Large intestine (tissue), 3 donors: ENCODE measurements at regions not wholly inside any gene's neighbourhood (a gene's known extent, or its start where the extent isn't known, plus 50 kb on each side); places are given as distances from the start of the nearest gene placed in this dataset.

Source experiments
- DNase-seq, 2 donors: peaks; one replicate each; pipeline versions ENCODE4 v3.0.0 to v3.0.0-alpha.2; 2013
- H3K27ac ChIP-seq: one replicate; pipeline ENCODE4 v1.5.1; 2013; ENCODE audit warnings: low read length
- H3K27me3 ChIP-seq: 2 replicates; pipeline ENCODE4 v1.6.1; 2013; ENCODE audit warnings: low read length; ENCODE audit not compliant: control insufficient read depth, insufficient read depth
- H3K36me3 ChIP-seq: 2 replicates; pipeline ENCODE4 v1.6.1; 2013; ENCODE audit warnings: low read length; ENCODE audit not compliant: control insufficient read depth, insufficient read depth
- H3K4me1 ChIP-seq: one replicate; pipeline ENCODE4 v1.6.1; 2013; ENCODE audit warnings: low read length; ENCODE audit not compliant: control insufficient read depth, insufficient read depth
- H3K4me3 ChIP-seq: one replicate; pipeline ENCODE4 v1.5.1; 2013; ENCODE audit warnings: low read length
- H3K9me3 ChIP-seq: one replicate; pipeline ENCODE4 v1.6.1; 2013; ENCODE audit warnings: mild to moderate bottlenecking, low read depth, low read length, moderate library complexity; ENCODE audit not compliant: control insufficient read depth
- WGBS: methylation state at CpG from one replicate; pipeline ENCODE4 v1.1.5; 2013; ENCODE audit warnings: low lambda C conversion rate; ENCODE audit not compliant: insufficient coverage; 5-methylcytosine and 5-hydroxymethylcytosine counted together

DNA sequence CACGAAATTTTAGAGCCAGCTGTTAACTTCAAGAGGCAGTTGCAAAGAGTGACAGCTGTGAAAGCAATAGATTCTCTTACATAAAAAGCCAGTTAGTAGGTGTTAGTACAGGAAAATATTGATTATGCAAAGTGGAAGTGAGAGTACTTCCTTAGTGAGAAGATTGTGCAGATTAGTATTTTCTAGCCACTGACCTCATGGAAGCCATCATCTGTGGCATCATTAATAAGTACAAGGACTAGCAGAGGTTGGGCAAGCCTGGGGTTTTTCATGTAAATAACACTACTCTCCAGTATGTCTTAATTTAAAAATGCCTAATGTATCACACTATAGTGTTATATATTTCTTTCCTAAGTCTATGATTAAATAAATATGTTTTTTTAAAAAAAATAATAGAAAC is 166.2 kb upstream of the DTNA start:
- H3K4me1 ChIP-seq = no peaks in the 10 kb centered on the region
- no peaks in the 10 kb centered on the region for H3K36me3 ChIP-seq
- no peak overlapping the region for H3K4me3 ChIP-seq
- no peak for DNase-seq
- no peaks in the 10 kb centered on the region for H3K9me3 ChIP-seq
- WGBS = no CpG with 5 or more reads among the region's 1 CpG
- H3K27ac ChIP-seq = no peak overlapping the region
- no peaks in the 10 kb centered on the region for H3K27me3 ChIP-seq

DNA sequence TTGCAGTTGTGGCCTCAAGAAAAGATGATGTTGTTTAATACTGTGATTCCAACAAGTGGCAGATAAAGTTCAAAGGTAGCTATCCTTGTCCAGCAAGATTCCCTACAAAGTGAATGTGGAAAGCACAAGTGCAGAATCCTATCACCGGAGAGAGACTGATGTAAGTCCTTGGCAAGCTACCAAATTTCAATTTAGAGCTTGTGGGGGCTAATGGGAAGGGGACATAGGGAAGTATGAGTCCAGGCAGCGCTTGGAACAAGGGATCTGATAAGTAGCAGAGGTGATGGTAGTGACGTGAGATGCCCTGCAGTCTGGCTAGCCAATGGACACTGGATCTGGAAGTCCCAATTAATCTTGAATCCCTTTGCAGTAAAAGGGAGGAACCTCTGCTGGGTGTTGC is 165.2 kb upstream of the DTNA start:
- DNase-seq = no peak
- Histone ChIP-seq H3K4me1 (no peaks in the 10 kb centered on the region), H3K27ac (no peak overlapping the region), H3K27me3 (no peaks in the 10 kb centered on the region), H3K36me3 (no peaks in the 10 kb centered on the region), H3K4me3 (no peak overlapping the region), H3K9me3 (no peaks in the 10 kb centered on the region)
- WGBS = no CpG with 5 or more reads among the region's 3 CpGs

DNA sequence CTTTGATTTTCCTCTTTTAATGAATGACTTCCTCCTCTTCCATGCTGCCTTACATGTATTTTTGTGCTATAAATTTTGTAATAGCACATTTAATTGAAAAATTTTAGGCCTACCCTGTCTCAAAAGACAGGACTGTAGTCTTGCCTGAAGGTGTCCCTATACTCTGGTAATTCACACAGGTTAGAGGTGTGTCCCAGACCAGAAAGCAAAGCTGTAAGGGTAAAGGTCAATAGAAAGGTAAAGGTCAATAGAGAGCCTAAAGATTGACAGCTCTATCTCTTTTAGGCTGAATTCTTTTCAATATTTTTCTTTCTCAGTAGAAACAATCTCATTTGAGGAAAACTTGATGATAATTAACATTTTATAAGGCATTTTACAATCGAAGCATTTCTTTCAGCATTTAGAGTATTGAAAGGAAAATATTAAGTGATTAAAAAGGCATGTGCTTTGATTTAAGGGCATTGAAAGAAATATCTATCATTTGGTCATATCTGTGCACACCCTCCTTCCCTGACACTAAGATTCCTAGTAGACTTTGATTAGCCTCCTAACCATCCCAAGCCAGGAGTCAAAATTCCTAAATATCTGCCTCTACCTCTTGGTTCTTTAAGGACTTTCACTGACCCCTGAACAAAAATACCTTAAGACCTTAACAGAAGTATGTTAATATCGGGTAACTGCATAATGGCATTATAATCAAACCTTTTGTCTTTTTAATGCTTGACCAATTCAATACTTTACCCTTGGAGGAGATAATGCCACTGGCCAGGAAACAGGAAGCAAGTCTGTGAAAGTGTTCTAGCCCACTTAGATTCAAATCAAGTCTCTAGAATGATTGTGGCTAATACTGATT is 161.8 kb upstream of the DTNA start:
- H3K36me3 ChIP-seq = no peaks in the 10 kb centered on the region
- H3K27me3 ChIP-seq = no peaks in the 10 kb centered on the region
- WGBS = no CpG with 5 or more reads among the region's 2 CpGs
- no peak overlapping the region for H3K4me3 ChIP-seq
- H3K9me3 ChIP-seq = no peaks in the 10 kb centered on the region
- H3K4me1 ChIP-seq = no peaks in the 10 kb centered on the region
- no peak overlapping the region for H3K27ac ChIP-seq
- no peak for DNase-seq

DNA sequence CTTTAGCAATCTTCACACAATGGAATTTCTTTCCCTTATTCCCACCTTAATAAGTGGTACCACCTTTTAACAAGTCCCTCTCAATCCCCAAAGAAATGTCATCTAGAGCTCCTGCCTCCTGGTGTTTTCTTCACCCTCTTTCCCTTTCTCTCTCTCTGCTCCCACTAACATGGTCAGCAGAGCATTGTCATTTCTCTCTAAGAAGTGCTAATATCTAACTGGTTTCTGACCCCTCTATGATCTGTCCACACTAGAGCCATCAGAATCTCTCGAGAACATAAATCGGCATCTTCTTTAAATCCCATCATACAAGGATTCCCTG is 161.2 kb upstream of the DTNA start:
- WGBS = 90% methylated on average over 2 of the region's 2 CpGs
- no peaks in the 10 kb centered on the region for H3K27me3 ChIP-seq
- H3K4me1 ChIP-seq = no peaks in the 10 kb centered on the region
- no peak overlapping the region for H3K4me3 ChIP-seq
- H3K36me3 ChIP-seq = no peaks in the 10 kb centered on the region
- H3K27ac ChIP-seq = no peak overlapping the region
- H3K9me3 ChIP-seq = no peaks in the 10 kb centered on the region
- DNase-seq = no peak

- H3K9me3 ChIP-seq = no peaks in the 10 kb centered on the region
- no peaks in the 10 kb centered on the region for H3K27me3 ChIP-seq
- no peak for DNase-seq
- H3K36me3 ChIP-seq = no peaks in the 10 kb centered on the region
- no peaks in the 10 kb centered on the region for H3K4me1 ChIP-seq
- H3K27ac ChIP-seq = no peak overlapping the region
- H3K4me3 ChIP-seq = no peak overlapping the region
These were observed 160.7 kb upstream of the DTNA start for GRCh38 chr18:34549367-34549766.

- 100% methylated on average over 3 of the region's 4 CpGs for WGBS
- no peak for DNase-seq
- Histone ChIP-seq H3K27me3 (no peaks in the 10 kb centered on the region), H3K9me3 (no peaks in the 10 kb centered on the region), H3K27ac (no peak overlapping the region), H3K36me3 (no peaks in the 10 kb centered on the region), H3K4me1 (no peaks in the 10 kb centered on the region), H3K4me3 (no peak overlapping the region)
These were observed 159.9 kb upstream of the DTNA start for GRCh38 chr18:34550156-34550555.

DNA sequence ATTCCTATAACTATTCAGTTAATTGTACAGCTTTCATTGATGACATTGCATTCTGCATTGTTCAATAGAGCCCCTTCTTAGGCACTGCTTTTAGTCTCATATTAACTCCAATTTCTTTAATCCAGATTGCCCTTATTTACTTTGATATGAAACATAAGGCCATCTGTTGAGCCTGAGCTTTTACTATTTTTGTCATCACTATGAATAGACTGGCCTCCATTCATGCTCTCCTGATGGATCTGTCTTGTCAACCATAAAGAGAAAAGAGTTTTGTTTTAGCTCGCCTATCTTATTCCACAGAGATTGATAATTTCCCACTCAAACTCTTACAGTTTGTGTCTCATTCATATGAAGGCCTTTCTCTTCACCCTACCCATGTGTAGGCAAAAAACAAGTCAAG is 159.2 kb upstream of the DTNA start:
- no peaks in the 10 kb centered on the region for H3K9me3 ChIP-seq
- no peak for DNase-seq
- H3K4me3 ChIP-seq = no peak overlapping the region
- H3K4me1 ChIP-seq = no peaks in the 10 kb centered on the region
- H3K27me3 ChIP-seq = no peaks in the 10 kb centered on the region
- H3K36me3 ChIP-seq = no peaks in the 10 kb centered on the region
- no peak overlapping the region for H3K27ac ChIP-seq
- no CpG with 5 or more reads among the region's 1 CpG for WGBS

DNA sequence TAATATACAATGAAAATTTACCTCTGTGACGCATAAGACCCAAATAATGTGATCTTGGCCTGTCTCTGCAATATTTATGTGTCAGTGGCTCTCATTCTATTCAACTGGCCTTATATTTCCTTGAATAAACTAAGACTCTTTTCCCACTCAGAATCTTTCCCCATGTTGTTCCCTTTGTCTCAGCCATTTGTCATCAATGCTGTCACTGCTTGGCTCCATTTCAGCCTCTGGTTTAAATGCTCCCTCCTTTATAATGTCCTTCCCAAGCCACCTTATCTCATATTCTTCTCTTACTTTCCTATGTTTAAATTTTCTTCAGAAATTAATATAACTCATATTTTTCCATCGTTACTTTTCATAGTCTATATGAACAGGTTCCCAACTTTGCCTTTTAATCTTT is 158.3 kb upstream of the DTNA start:
- Histone ChIP-seq H3K9me3 (no peaks in the 10 kb centered on the region), H3K27me3 (no peaks in the 10 kb centered on the region), H3K4me1 (no peaks in the 10 kb centered on the region), H3K27ac (no peak overlapping the region), H3K4me3 (no peak overlapping the region), H3K36me3 (no peaks in the 10 kb centered on the region)
- 94% methylated on average over 1 of the region's 2 CpGs for WGBS
- DNase-seq = no peak

- Histone ChIP-seq H3K27me3 (no peaks in the 10 kb centered on the region), H3K36me3 (no peaks in the 10 kb centered on the region), H3K27ac (no peak overlapping the region), H3K4me3 (no peak overlapping the region), H3K9me3 (no peaks in the 10 kb centered on the region), H3K4me1 (no peaks in the 10 kb centered on the region)
- DNase-seq = no peak
- 100% methylated on average over 1 of the region's 6 CpGs for WGBS
These were observed 147.7 kb upstream of the DTNA start for GRCh38 chr18:34562252-34562870.

DNA sequence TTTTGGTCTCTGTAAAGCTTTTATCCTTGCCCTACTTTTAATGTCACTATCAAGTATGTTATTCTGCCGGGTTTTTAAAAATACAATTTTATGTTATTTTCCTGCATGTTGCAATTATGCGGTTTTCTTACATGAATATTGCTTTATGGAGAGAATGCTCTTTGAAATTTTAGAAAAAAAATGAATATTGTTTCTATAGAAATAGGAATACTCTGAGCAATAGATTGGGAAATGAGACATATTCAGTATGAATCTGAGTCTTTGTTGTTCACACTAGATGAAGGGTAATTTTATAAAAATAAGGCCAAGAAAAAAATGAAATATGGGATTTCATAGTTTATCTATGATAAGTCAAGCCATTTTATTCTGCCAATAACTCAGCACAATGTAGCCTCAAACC is 142.2 kb upstream of the DTNA start:
- DNase-seq = no peak
- WGBS = 100% methylated on average over 2 of the region's 2 CpGs
- Histone ChIP-seq H3K4me3 (no peak overlapping the region), H3K27ac (no peak overlapping the region), H3K36me3 (no peaks in the 10 kb centered on the region), H3K27me3 (no peaks in the 10 kb centered on the region), H3K9me3 (no peaks in the 10 kb centered on the region), H3K4me1 (no peaks in the 10 kb centered on the region)

- Histone ChIP-seq H3K36me3 (no peaks in the 10 kb centered on the region), H3K27ac (no peak overlapping the region), H3K4me3 (no peak overlapping the region), H3K9me3 (peaks cover 5% of the 10 kb centered on the region), H3K4me1 (no peaks in the 10 kb centered on the region), H3K27me3 (no peaks in the 10 kb centered on the region)
- no peak for DNase-seq
- no CpG with 5 or more reads among the region's 6 CpGs for WGBS
These were observed 133.5 kb upstream of the DTNA start for GRCh38 chr18:34576622-34577021.
